ENCODE measurements at regions not wholly inside any gene's neighbourhood (a gene's known extent, or its start where the extent isn't known, plus 50 kb on each side); places are given as distances from the start of the nearest gene placed in this dataset.

DNA sequence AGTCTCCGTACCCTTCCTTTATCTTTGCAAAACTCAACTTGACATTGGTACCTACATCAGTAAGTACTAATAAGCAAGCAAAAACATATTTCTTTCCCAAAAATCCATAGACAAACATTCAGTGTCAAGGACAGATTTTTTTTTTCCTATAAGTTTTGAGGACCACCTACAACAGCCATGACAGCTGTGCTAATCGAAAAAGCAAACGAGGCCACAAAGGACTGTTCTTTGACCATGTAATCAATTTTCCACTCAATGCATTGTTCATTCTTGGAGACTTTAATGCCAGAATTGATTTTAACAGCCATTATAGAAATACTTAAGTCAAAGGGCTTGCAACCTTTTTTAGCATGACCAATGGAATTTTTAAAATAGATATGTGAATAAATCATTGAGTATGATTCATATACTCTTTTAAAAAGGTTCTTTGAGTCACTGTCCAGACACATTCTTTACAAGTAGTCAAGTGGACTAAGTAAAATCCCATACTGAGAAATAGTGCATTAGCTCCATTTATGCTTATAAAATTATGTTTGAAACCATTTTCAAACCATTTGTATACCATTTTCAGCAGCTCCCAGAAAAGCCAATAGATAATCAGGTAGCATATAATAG is 323.9 kb downstream of the MZT1 start:
- peaks cover 10% of the 10 kb centered on the region for H3K27me3 Mint-ChIP-seq (ENCODE audit: insufficient read depth, low read depth)
- Histone ChIP-seq H3K79me2 (ENCODE audit: low read depth) (no peaks in the 10 kb centered on the region), H3K36me3 (no peaks in the 10 kb centered on the region)

DNA sequence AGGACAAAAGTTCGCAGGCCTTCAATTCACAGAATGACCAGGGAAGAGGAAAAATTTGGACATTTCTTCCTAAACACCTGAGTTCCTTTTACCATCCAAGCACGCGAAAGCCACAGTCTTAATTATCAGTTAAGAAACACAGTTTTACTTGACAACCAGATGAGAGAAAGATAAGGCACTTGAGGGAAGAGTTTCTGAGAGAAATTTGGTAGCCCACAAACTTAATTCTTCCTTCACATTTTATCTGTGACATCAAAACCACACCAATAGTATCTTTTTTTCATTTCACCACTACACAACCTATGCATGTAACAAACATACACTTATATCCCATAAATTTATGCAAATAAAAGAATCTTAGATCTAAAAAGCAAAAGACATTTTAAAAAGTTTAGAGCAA is 326.6 kb downstream of the MZT1 start:
- no peak for TF ChIP-seq EZH2phosphoT487 (IDR thresholded peaks at IDR 0.05)
- no peak for TF ChIP-seq CTCF (IDR thresholded peaks at IDR 0.05)
- TF ChIP-seq EZH2 (IDR thresholded peaks at IDR 0.05) = no peak
- H3K4me1 Mint-ChIP-seq = peaks cover 6% of the 10 kb centered on the region
- no peaks in the 10 kb centered on the region for H3K9me3 Mint-ChIP-seq
- DNase-seq (ENCODE audit: low spot score) = no peak
- H3K36me3 Mint-ChIP-seq = no peaks in the 10 kb centered on the region
- H3K27ac Mint-ChIP-seq = no peak overlapping the region
- no peaks in the 10 kb centered on the region for H3K36me3 ChIP-seq
- no peak overlapping the region for H2AFZ ChIP-seq (replicated peaks)
- H3K4me3 Mint-ChIP-seq = no peak overlapping the region
- no peaks in the 10 kb centered on the region for H3K79me2 ChIP-seq (ENCODE audit: low read depth)
- H3K9me3 ChIP-seq (ENCODE audit: low read depth) = no peaks in the 10 kb centered on the region
- H4K20me1 ChIP-seq (ENCODE audit: low read depth) = no peaks in the 10 kb centered on the region
- no peaks in the 10 kb centered on the region for H3K27me3 ChIP-seq
- H3K9ac ChIP-seq = no peak overlapping the region
- H3K4me3 ChIP-seq = no peak overlapping the region
- H3K27ac ChIP-seq = no peak overlapping the region
- no peaks in the 10 kb centered on the region for H3F3A ChIP-seq (ENCODE audit: low read depth)
- peaks cover 7% of the 10 kb centered on the region for H3K27me3 Mint-ChIP-seq (ENCODE audit: insufficient read depth, low read depth)
- H3K4me1 ChIP-seq = peaks cover 8% of the 10 kb centered on the region
- no peak overlapping the region for H3K4me2 ChIP-seq

More for the DNA sequence above, 323.9 kb downstream of the MZT1 start:
- Mint-ChIP-seq H3K36me3 (no peaks in the 10 kb centered on the region), H3K9me3 (no peaks in the 10 kb centered on the region), H3K4me3 (no peak overlapping the region), H3K27ac (no peak overlapping the region), H3K4me1 (peaks cover 2% of the 10 kb centered on the region)
- no peak overlapping the region for H3K4me2 ChIP-seq
- no peak overlapping the region for H3K4me3 ChIP-seq
- H3K9me3 ChIP-seq (ENCODE audit: low read depth) = no peaks in the 10 kb centered on the region
- DNase-seq (ENCODE audit: low spot score) = no peak
- H4K20me1 ChIP-seq (ENCODE audit: low read depth) = no peaks in the 10 kb centered on the region
- H3K9ac ChIP-seq = no peak overlapping the region
- H3F3A ChIP-seq (ENCODE audit: low read depth) = no peaks in the 10 kb centered on the region
- no peaks in the 10 kb centered on the region for H3K4me1 ChIP-seq
- no peak overlapping the region for H2AFZ ChIP-seq (replicated peaks)
- no peak overlapping the region for H3K27ac ChIP-seq
- H3K27me3 ChIP-seq = no peaks in the 10 kb centered on the region
- TF ChIP-seq CTCF (IDR thresholded peaks at IDR 0.05) = no peak
- no peak for TF ChIP-seq EZH2phosphoT487 (IDR thresholded peaks at IDR 0.05)
- TF ChIP-seq EZH2 (IDR thresholded peaks at IDR 0.05) = no peak

DNA sequence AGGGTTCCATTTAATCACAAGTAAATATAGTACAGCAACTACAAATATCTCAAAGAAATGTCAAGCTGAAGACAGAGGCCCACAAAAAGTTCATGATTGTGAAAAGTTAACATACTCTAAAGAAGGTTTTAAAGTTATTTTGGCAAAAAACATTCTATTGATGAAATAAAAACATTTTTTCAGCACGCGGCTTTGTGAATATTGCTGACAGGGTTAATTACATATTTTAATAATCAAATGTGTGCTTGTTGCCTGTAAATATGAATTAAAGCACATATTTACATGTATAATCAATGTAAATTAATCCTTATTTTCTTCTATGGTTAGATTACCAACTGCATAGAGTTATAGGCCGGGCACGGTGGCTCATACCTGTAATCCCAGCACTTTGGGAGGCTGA is 328.1 kb downstream of the MZT1 start:
- no peaks in the 10 kb centered on the region for H3K36me3 ChIP-seq
- H3K79me2 ChIP-seq (ENCODE audit: low read depth) = no peaks in the 10 kb centered on the region
- H3K9me3 Mint-ChIP-seq = no peaks in the 10 kb centered on the region
- no peaks in the 10 kb centered on the region for H4K20me1 ChIP-seq (ENCODE audit: low read depth)
- TF ChIP-seq CTCF (IDR thresholded peaks at IDR 0.05) (no peak), EZH2 (IDR thresholded peaks at IDR 0.05) (no peak), EZH2phosphoT487 (IDR thresholded peaks at IDR 0.05) (no peak)
- no peak overlapping the region for H3K27ac ChIP-seq
- no peaks in the 10 kb centered on the region for H3K27me3 ChIP-seq
- no peak for DNase-seq (ENCODE audit: low spot score)
- H3K9me3 ChIP-seq (ENCODE audit: low read depth) = no peaks in the 10 kb centered on the region
- no peaks in the 10 kb centered on the region for H3F3A ChIP-seq (ENCODE audit: low read depth)
- H3K4me1 ChIP-seq = peaks cover 8% of the 10 kb centered on the region
- H3K36me3 Mint-ChIP-seq = no peaks in the 10 kb centered on the region
- H3K4me1 Mint-ChIP-seq = peaks cover 6% of the 10 kb centered on the region
- no peak overlapping the region for H2AFZ ChIP-seq (replicated peaks)
- H3K9ac ChIP-seq = no peak overlapping the region
- no peak overlapping the region for H3K4me2 ChIP-seq
- no peak overlapping the region for H3K4me3 Mint-ChIP-seq
- H3K27me3 Mint-ChIP-seq (ENCODE audit: insufficient read depth, low read depth) = peaks cover 5% of the 10 kb centered on the region
- H3K27ac Mint-ChIP-seq = no peak overlapping the region
- H3K4me3 ChIP-seq = no peak overlapping the region
